HL-60 (cell line): ENCODE measurements at regions not wholly inside any gene's neighbourhood (a gene's known extent, or its start where the extent isn't known, plus 50 kb on each side); places are given as distances from the start of the nearest gene placed in this dataset.
A peak's percentile ranks its signal among the peaks of the same experiment; 100 is the strongest.

Experiments
- DNase-seq, 2 experiments: peaks; one replicate each; pipeline ENCODE4 v3.0.0-alpha.2; 2010 to 2020; ENCODE audit warnings: low read depth in 1 of 2, low spot score in 1 of 2
- H3K27ac ChIP-seq: fragments of 250-450 bp; sonication (Bioruptor Pico); replicated peaks from 2 replicates; pipeline ENCODE4 v1.5.1; 2020; ENCODE audit warnings: mild to moderate bottlenecking, moderate library complexity
- H3K27me3 ChIP-seq: fragments of 250-450 bp; sonication (Bioruptor Pico); 2 replicates; pipeline ENCODE4 v1.5.1; 2021; ENCODE audit warnings: mild to moderate bottlenecking, moderate library complexity; ENCODE audit not compliant: insufficient read depth, poor library complexity, severe bottlenecking
- H3K4me3 ChIP-seq: replicated peaks from 2 replicates; pipeline ENCODE4 v1.5.1; 2011; ENCODE audit warnings: mild to moderate bottlenecking, control low read depth, low read length; ENCODE audit not compliant: insufficient read depth
- GABPA ChIP-seq: IDR thresholded peaks from 2 replicates; pipeline ENCODE4 v1.6.1; 2012; ENCODE audit warnings: low read depth
- POLR2AphosphoS5 ChIP-seq: IDR thresholded peaks from 2 replicates; pipeline ENCODE4 v1.6.1; 2012; ENCODE audit warnings: low read depth
- SPI1 ChIP-seq: IDR thresholded peaks from 2 replicates; pipeline ENCODE4 v1.6.1; 2012; ENCODE audit warnings: low read depth, mild to moderate bottlenecking, borderline replicate concordance
- TF ChIP-seq, protein P1 (sequence below): IDR thresholded peaks from 2 replicates; pipeline ENCODE4 v1.6.1; 2012; ENCODE audit warnings: low read depth; ENCODE audit not compliant: insufficient replicate concordance
- TF ChIP-seq, protein P2 (sequence below): IDR thresholded peaks from one replicate; pipeline ENCODE4 v1.5.1; 2011; ENCODE audit warnings: low read length, control low read depth, inconsistent platforms; ENCODE audit not compliant: insufficient read depth

DNA sequence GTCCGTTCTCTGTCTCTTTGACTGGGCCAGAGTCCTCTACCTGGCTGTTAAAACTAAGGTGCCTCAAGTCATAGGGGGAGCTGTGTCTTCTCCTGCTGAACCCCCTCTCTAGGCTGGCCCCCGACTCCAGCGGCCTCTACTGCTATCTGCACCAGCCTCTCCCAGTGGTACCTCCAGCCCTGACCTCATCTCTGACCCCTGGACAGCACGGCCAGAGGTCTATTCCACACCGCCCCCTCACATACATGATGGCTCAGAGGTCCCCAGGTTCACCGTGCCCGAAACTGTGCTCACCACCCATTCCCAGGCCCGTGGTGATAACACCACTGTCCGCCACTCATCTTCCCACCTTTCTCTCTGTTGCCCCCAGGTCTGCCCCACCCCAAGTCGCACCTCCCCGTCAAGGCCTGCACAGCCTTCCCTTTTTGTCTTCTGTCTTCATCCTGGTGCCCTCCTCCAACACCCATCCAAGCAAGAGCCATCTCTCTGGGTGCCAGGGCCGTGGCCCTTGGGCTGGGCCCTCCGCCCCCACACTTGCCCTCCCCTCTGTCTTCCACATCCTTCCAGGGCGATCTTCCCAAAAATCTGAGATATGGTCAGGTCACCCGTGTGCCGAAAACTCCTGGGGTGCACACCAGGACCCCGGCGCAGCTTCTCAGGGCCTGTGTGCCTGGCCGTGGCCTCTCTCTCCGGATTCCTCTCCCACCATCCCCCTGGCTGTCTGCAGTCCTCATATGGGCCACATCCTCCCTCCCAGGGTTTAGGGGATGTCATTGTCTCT is 134.4 kb upstream of the ID2 start:
- H3K27me3 ChIP-seq: no peaks in the 10 kb centered on the region
- no peak for DNase-seq
- peak overlapping the region; percentile 93 for H3K27ac ChIP-seq
- H3K4me3 ChIP-seq: no peak overlapping the region
- TF ChIP-seq GABPA: no peak
- TF ChIP-seq, protein P1, sequence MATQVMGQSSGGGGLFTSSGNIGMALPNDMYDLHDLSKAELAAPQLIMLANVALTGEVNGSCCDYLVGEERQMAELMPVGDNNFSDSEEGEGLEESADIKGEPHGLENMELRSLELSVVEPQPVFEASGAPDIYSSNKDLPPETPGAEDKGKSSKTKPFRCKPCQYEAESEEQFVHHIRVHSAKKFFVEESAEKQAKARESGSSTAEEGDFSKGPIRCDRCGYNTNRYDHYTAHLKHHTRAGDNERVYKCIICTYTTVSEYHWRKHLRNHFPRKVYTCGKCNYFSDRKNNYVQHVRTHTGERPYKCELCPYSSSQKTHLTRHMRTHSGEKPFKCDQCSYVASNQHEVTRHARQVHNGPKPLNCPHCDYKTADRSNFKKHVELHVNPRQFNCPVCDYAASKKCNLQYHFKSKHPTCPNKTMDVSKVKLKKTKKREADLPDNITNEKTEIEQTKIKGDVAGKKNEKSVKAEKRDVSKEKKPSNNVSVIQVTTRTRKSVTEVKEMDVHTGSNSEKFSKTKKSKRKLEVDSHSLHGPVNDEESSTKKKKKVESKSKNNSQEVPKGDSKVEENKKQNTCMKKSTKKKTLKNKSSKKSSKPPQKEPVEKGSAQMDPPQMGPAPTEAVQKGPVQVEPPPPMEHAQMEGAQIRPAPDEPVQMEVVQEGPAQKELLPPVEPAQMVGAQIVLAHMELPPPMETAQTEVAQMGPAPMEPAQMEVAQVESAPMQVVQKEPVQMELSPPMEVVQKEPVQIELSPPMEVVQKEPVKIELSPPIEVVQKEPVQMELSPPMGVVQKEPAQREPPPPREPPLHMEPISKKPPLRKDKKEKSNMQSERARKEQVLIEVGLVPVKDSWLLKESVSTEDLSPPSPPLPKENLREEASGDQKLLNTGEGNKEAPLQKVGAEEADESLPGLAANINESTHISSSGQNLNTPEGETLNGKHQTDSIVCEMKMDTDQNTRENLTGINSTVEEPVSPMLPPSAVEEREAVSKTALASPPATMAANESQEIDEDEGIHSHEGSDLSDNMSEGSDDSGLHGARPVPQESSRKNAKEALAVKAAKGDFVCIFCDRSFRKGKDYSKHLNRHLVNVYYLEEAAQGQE: no peak
- TF ChIP-seq, protein P2, sequence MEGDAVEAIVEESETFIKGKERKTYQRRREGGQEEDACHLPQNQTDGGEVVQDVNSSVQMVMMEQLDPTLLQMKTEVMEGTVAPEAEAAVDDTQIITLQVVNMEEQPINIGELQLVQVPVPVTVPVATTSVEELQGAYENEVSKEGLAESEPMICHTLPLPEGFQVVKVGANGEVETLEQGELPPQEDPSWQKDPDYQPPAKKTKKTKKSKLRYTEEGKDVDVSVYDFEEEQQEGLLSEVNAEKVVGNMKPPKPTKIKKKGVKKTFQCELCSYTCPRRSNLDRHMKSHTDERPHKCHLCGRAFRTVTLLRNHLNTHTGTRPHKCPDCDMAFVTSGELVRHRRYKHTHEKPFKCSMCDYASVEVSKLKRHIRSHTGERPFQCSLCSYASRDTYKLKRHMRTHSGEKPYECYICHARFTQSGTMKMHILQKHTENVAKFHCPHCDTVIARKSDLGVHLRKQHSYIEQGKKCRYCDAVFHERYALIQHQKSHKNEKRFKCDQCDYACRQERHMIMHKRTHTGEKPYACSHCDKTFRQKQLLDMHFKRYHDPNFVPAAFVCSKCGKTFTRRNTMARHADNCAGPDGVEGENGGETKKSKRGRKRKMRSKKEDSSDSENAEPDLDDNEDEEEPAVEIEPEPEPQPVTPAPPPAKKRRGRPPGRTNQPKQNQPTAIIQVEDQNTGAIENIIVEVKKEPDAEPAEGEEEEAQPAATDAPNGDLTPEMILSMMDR: no peak
- TF ChIP-seq SPI1: no peak
- no peak for TF ChIP-seq POLR2AphosphoS5

DNA sequence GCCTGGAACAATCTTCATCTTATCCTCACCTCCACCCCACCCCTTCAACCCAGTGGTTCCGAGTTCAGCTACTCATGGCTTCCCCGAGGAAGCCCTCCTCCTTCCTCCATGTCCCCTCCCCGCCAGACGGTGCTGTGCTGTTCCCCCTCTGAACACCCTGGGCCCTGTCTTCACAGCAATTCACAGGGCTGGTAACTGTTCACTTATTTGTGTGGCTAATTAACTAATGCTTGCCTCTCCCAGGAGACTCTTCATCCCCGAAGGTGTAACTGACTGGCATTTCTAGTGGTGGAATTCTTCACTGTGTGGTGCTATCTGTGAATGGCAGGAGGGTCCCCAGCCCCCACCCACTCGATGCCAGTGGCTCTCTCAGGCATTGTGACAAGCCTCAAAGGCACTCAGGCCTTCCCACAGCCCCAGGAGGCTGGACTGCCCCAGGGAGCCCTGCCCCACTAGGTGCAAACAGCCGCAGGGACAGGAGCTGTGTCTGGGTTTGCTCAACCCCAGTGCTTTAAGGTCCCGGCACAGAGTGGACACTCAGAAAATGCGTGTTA is 133.7 kb upstream of the ID2 start:
- TF ChIP-seq GABPA: no peak
- TF ChIP-seq POLR2AphosphoS5: no peak
- TF ChIP-seq, protein P2: no peak
- TF ChIP-seq, protein P1: no peak
- no peak for TF ChIP-seq SPI1
- Histone ChIP-seq H3K27ac (no peak overlapping the region), H3K4me3 (no peak overlapping the region), H3K27me3 (no peaks in the 10 kb centered on the region)
- no peak for DNase-seq

DNA sequence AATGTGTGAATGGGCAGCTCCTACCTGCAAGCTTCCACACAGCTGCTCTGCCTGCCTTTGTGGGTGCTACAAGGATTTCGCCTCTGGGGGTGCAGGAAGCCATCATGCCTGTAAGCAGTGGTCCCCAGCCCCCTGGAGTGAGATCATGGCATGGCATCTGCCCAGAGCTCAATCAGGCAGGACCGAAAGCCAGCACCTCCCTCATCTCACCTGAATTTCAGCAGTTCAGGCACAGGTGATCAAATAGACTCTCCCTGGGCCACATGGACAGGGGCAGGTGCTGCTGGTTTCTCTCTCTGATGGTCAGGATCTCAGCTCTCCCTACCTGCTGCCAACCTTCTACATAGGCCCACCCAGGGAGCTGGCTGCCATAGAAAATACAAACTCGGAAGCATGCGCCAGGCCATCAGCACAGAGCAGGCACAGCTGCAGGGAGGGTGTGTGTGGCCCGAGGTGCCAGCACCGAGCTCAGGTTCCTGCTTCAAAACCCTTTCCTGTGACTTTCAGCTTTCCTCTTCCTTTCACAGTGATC is 133.2 kb upstream of the ID2 start:
- no peak overlapping the region for H3K4me3 ChIP-seq
- no peaks in the 10 kb centered on the region for H3K27me3 ChIP-seq
- H3K27ac ChIP-seq: no peak overlapping the region
- no peak for DNase-seq
- TF ChIP-seq, protein P1: no peak
- TF ChIP-seq, protein P2: no peak
- TF ChIP-seq SPI1 (no peak), GABPA (no peak), POLR2AphosphoS5 (no peak)
